Upper lobe of right lung (tissue), 1 donor: ENCODE measurements at regions not wholly inside any gene's neighbourhood (a gene's known extent, or its start where the extent isn't known, plus 50 kb on each side); places are given as distances from the start of the nearest gene placed in this dataset.

ENCODE experiments used
- ATAC-seq: fragments of 200-7000 bp; cut with Tn5 transposase; one replicate; pipeline ENCODE4 v1.9.1; 2020; ENCODE audit warnings: mild to moderate bottlenecking, moderate library complexity
- DNase-seq: peaks from one replicate; pipeline ENCODE4 v3.0.0-alpha.2; 2020
- H3K27ac ChIP-seq: fragments of 200-600 bp; one replicate; pipeline ENCODE4 v1.8.0; 2022
- H3K27me3 ChIP-seq: fragments of 200-600 bp; one replicate; pipeline ENCODE4 v1.8.0; 2022; ENCODE audit warnings: mild to moderate bottlenecking
- H3K36me3 ChIP-seq: fragments of 200-600 bp; one replicate; pipeline ENCODE4 v1.8.0; 2022
- H3K4me1 ChIP-seq: fragments of 200-600 bp; one replicate; pipeline ENCODE4 v1.8.0; 2022
- H3K4me3 ChIP-seq: fragments of 200-600 bp; one replicate; pipeline ENCODE4 v1.8.0; 2022; ENCODE audit warnings: mild to moderate bottlenecking
- H3K9me3 ChIP-seq: fragments of 200-600 bp; one replicate; pipeline ENCODE4 v1.8.0; 2022
- intact Hi-C: fragments of 100-400 bp; cut with DNase I; formaldehyde crosslinking; loops from one replicate; pipeline ENCODE4 v1.11.0; 2022
- TF ChIP-seq, protein P1 (sequence below): fragments of 200-600 bp; IDR thresholded peaks from one replicate; pipeline ENCODE4 v1.8.0; 2022; ENCODE audit warnings: antibody characterized with exemption
- donor health status: DM: no; HTN: yes; CAD: no; lungs with severe emphysema.

DNA sequence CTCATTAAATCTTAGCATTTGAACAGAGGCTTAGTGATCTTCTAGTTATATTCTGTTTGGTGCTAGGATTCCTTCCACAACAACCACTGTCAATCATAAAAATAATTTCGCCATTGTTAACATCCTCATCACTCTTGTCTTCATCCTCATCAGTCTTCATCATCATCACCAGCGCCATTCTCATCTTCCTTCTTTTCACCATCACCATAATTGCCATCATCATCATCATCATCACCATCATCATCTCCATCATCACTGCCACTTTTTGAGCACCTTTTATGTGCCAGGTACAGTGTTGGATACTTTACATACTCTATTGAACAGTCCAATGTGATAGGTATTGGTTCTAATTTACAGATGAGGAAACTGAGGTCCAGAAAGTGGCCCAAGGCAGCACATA, 245.7 kb downstream of the PTPRU start:
- Histone ChIP-seq H3K27me3 (peaks cover 31% of the 10 kb centered on the region), H3K4me3 (no peak overlapping the region), H3K9me3 (no peaks in the 10 kb centered on the region), H3K4me1 (no peaks in the 10 kb centered on the region), H3K36me3 (no peaks in the 10 kb centered on the region), H3K27ac (no peak overlapping the region)
- intact Hi-C loops = no loop called here
- TF ChIP-seq, protein P1, sequence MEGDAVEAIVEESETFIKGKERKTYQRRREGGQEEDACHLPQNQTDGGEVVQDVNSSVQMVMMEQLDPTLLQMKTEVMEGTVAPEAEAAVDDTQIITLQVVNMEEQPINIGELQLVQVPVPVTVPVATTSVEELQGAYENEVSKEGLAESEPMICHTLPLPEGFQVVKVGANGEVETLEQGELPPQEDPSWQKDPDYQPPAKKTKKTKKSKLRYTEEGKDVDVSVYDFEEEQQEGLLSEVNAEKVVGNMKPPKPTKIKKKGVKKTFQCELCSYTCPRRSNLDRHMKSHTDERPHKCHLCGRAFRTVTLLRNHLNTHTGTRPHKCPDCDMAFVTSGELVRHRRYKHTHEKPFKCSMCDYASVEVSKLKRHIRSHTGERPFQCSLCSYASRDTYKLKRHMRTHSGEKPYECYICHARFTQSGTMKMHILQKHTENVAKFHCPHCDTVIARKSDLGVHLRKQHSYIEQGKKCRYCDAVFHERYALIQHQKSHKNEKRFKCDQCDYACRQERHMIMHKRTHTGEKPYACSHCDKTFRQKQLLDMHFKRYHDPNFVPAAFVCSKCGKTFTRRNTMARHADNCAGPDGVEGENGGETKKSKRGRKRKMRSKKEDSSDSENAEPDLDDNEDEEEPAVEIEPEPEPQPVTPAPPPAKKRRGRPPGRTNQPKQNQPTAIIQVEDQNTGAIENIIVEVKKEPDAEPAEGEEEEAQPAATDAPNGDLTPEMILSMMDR = no peak
- DNase-seq (no peak), ATAC-seq (no peak)

- DNase-seq (no peak), ATAC-seq (no peak)
- no peaks in the 10 kb centered on the region for H3K4me1 ChIP-seq
- H3K4me3 ChIP-seq = no peak overlapping the region
- TF ChIP-seq, protein P1 = no peak
- intact Hi-C loops = no loop called here
- no peak overlapping the region for H3K27ac ChIP-seq
- no peaks in the 10 kb centered on the region for H3K36me3 ChIP-seq
- H3K27me3 ChIP-seq = peaks cover 39% of the 10 kb centered on the region
- no peaks in the 10 kb centered on the region for H3K9me3 ChIP-seq
Observed at GRCh38 chr1:29481031-29481430, 244.7 kb downstream of the PTPRU start.

DNA sequence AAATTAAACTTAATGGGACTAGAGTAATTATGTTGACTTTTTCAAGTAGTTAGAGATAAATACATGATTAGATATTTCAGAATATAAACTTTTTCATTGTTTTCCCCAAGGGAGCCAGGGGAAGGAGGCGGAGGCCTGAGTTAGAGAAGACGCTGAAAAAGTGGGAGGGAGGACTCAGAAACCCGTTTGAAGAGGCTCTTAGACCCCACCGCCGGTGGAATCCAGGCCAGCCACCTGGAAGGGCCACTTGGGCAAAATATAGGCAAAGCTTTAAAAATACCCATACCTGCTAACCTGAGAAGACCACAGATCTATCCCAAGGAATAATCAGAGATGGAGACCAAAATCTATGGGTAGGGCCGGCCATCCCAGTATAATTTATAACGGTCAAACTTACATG, 242.6 kb downstream of the PTPRU start:
- H3K27ac ChIP-seq = no peak overlapping the region
- TF ChIP-seq, protein P1 = no peak
- H3K4me1 ChIP-seq = no peaks in the 10 kb centered on the region
- intact Hi-C loops = no loop called here
- no peak overlapping the region for H3K4me3 ChIP-seq
- peaks cover 42% of the 10 kb centered on the region for H3K27me3 ChIP-seq
- no peaks in the 10 kb centered on the region for H3K36me3 ChIP-seq
- ATAC-seq = no peak
- no peaks in the 10 kb centered on the region for H3K9me3 ChIP-seq
- no peak for DNase-seq

DNA sequence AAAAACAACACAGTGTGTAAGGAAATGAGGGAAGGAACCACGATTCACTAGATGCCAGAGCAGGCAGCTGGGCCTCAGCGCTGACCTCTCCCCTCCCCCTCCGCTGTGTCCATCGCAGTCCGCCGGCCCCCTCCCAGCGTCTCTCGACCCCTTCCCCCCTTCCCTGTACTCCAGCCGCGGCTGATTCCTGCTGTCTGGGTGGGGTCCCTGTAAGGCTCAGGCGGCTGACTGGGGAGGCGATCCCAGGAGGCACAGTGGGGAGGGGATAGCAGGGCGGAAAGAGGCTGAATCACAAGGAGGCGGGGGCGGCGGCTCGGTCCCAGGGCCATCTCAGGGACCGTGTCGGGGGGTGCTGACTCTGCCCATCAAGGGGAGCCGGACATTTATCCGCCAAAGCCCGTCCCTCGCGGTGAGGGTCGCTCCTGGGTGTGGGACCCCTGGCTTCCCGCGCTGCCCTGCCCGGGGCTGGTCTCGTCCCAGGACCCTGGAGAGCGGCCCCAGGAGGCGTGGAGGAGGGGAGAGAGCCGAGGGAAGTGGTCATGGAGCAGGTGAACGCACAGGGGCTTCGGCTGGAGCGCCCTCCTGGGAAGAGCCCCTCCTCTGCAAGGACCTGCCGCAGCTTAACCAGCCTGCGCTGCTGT, 241.9 kb downstream of the PTPRU start:
- ATAC-seq (no peak), DNase-seq (no peak)
- TF ChIP-seq, protein P1 = no peak

DNA sequence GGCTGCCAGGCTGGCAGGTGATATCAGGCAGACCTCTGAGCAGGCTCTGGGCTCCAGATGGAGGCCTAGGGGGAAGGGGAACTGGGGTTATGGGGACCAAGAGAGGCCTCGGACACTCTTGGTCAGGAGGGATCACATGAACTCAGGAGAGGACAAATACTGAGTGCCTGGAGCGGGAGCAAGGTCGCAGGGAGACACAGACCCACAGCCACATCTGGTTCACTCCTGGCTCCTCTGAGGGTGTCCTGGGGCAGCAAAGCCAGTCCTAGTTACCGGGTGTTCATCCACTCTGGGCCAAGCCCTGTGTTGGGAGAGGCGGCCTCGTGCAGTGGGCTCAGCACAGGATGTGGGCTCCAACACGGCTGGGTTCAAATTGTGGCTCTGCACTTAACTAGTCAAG, 239.0 kb downstream of the PTPRU start:
- ATAC-seq (no peak), DNase-seq (no peak)
- intact Hi-C loops = no loop called here
- TF ChIP-seq, protein P1 = no peak
- Histone ChIP-seq H3K9me3 (no peaks in the 10 kb centered on the region), H3K27me3 (peaks cover 42% of the 10 kb centered on the region), H3K4me3 (no peak overlapping the region), H3K4me1 (no peaks in the 10 kb centered on the region), H3K36me3 (no peaks in the 10 kb centered on the region), H3K27ac (no peak overlapping the region)

More for the DNA sequence above, 241.9 kb downstream of the PTPRU start:
- Histone ChIP-seq H3K9me3 (no peaks in the 10 kb centered on the region), H3K36me3 (no peaks in the 10 kb centered on the region), H3K27ac (no peak overlapping the region), H3K4me1 (no peaks in the 10 kb centered on the region), H3K27me3 (peaks cover 42% of the 10 kb centered on the region), H3K4me3 (no peak overlapping the region)
- intact Hi-C loops = no loop called here
